GM12878 (cell line): ENCODE measurements at regions not wholly inside any gene's neighbourhood (a gene's known extent, or its start where the extent isn't known, plus 50 kb on each side); places are given as distances from the start of the nearest gene placed in this dataset.

Experiments
- ATAC-seq: fragments of 200-7000 bp; cut with Tn5 transposase; 3 replicates; pipeline ENCODE4 v1.9.1; 2020; ENCODE audit warnings: mild to moderate bottlenecking, moderate library complexity
- BruUV-seq: library from RNA; stranded (reverse); fragments of 400-500 nt; replicated peaks from 2 replicates; lab custom pipeline; 2021; lab: Mats Ljungman, UMichigan
- CTCF ChIA-PET: fragments of 300-600 bp; sonication (Branson Sonifier 250); formaldehyde crosslinking; extraction: SDS; loops from one replicate; lab custom pipeline; 2021; ENCODE audit warnings: inconsistent platforms; lab: Yijun Ruan, JAX
- POLR2A ChIA-PET: fragments of 350-600 bp; formaldehyde crosslinking; extraction: SDS; loops from one replicate; lab custom pipeline; 2021; ENCODE audit warnings: inconsistent platforms; lab: Charles Lee
- RAD21 ChIA-PET: fragments of 300-600 bp; sonication (Branson Sonifier 250); formaldehyde crosslinking; loops from one replicate; lab custom pipeline; 2023; ENCODE audit warnings: antibody characterized with exemption; ENCODE audit not compliant: unreplicated experiment; lab: Charles Lee
- SMC1A ChIA-PET: fragments of 300-600 bp; sonication (Branson Sonifier 250); formaldehyde crosslinking; loops from one replicate; lab custom pipeline; 2023; ENCODE audit not compliant: unreplicated experiment, uncharacterized antibody; lab: Charles Lee
- DNase-seq: peaks from one replicate; pipeline ENCODE4 v3.0.0-alpha.2; 2011; ENCODE audit warnings: low read depth, low spot score
- FAIRE-seq: peaks from 3 replicates; lab custom pipeline; 2011; peaks lifted over from hg19 to GRCh38; lab: Jason Lieb, UNC
- H2AFZ ChIP-seq: 2 replicates; pipeline ENCODE4 v1.6.0; 2011; ENCODE audit warnings: low read depth, low read length, control low read depth; ENCODE audit not compliant: control insufficient read depth
- H3K27ac ChIP-seq: 2 replicates; pipeline ENCODE4 v1.5.1; 2011; ENCODE audit warnings: control low read depth; ENCODE audit not compliant: control insufficient read depth, insufficient read depth
- H3K27me3 ChIP-seq, 2 experiments: replicated peaks in 1 of 2; 2 replicates each; pipeline versions ENCODE4 v1.6.0 to v1.6.1; 2011; ENCODE audit warnings: low read length in 1 of 2; ENCODE audit not compliant: control insufficient read depth in 2 of 2, insufficient read depth in 2 of 2
- H3K36me3 ChIP-seq, 2 experiments: 2 replicates each; pipeline ENCODE4 v1.5.1; 2011; ENCODE audit warnings: low read length in 1 of 2; ENCODE audit not compliant: control insufficient read depth in 2 of 2, insufficient read depth in 2 of 2
- H3K4me1 ChIP-seq: 2 replicates; pipeline ENCODE4 v1.6.1; 2011; ENCODE audit warnings: mild to moderate bottlenecking, low read length, moderate library complexity, mixed read lengths; ENCODE audit not compliant: control insufficient read depth, insufficient read depth
- H3K4me2 ChIP-seq: 2 replicates; pipeline ENCODE4 v1.6.0; 2011; ENCODE audit warnings: control low read depth; ENCODE audit not compliant: control insufficient read depth, insufficient read depth
- H3K4me3 ChIP-seq: fragments of 200-600 bp; sonication (generic); 2 replicates; pipeline ENCODE4 v1.5.1; 2016
- H3K79me2 ChIP-seq: 2 replicates; pipeline ENCODE4 v1.6.0; 2011; ENCODE audit warnings: low read length; ENCODE audit not compliant: control insufficient read depth, insufficient read depth
- H3K9ac ChIP-seq: 2 replicates; pipeline ENCODE4 v1.8.0; 2011; ENCODE audit warnings: low read length, control low read depth, mixed read lengths; ENCODE audit not compliant: control insufficient read depth, insufficient read depth
- H3K9me3 ChIP-seq: replicated peaks from 3 replicates; pipeline ENCODE4 v1.5.1; 2011; ENCODE audit warnings: mild to moderate bottlenecking, low read length; ENCODE audit not compliant: control insufficient read depth, insufficient read depth
- H4K20me1 ChIP-seq: 2 replicates; pipeline ENCODE4 v1.6.0; 2011; ENCODE audit not compliant: control insufficient read depth, insufficient read depth
- CEBPZ ChIP-seq: fragments of 150-350 bp; IDR thresholded peaks from 2 replicates; pipeline ENCODE4 v1.6.1; 2016; ENCODE audit warnings: low read depth, low read length
- JUNB ChIP-seq: IDR thresholded peaks from 2 replicates; pipeline ENCODE4 v1.6.1; 2016; ENCODE audit warnings: antibody characterized with exemption, mild to moderate bottlenecking
- MXI1 ChIP-seq: fragments of 150-350 bp; IDR thresholded peaks from 2 replicates; pipeline ENCODE4 v1.6.1; 2011; ENCODE audit warnings: low read depth, mild to moderate bottlenecking, inconsistent platforms, low read length, improper control_type of control experiment
- NR2C1 ChIP-seq: fragments of 450-650 bp; IDR thresholded peaks from 2 replicates; pipeline ENCODE4 v1.6.1; 2017; ENCODE audit warnings: antibody characterized with exemption, mild to moderate bottlenecking, moderate library complexity
- SKIL ChIP-seq: fragments of 450-650 bp; IDR thresholded peaks from 2 replicates; pipeline ENCODE4 v1.6.1; 2017; ENCODE audit warnings: mild to moderate bottlenecking, low read depth, inconsistent platforms; ENCODE audit not compliant: poor library complexity, severe bottlenecking
- TCF3 ChIP-seq: IDR thresholded peaks from 2 replicates; pipeline ENCODE4 v1.6.1; 2012; ENCODE audit warnings: low read depth, mild to moderate bottlenecking, low read length, borderline replicate concordance; ENCODE audit not compliant: insufficient read depth
- ZBED1 ChIP-seq: IDR thresholded peaks from 2 replicates; pipeline ENCODE4 v1.6.1; 2016; ENCODE audit warnings: borderline replicate concordance
- ZBTB11 ChIP-seq: fragments of 450-650 bp; formaldehyde crosslinking; IDR thresholded peaks from 2 replicates; pipeline ENCODE4 v1.5.0; 2022; ENCODE audit warnings: mild to moderate bottlenecking, missing genetic modification characterization
- WGBS: methylation state at CpG from one replicate; pipeline ENCODE4 v1.1.6; 2016; ENCODE audit warnings: low lambda C conversion rate; ENCODE audit not compliant: insufficient replicate concordance, insufficient coverage; ENCODE audit errors: missing lambda C conversion rate; 5-methylcytosine and 5-hydroxymethylcytosine counted together
- in situ Hi-C: fragments of 300-500 bp; cut with MboI; formaldehyde crosslinking; loops from 9 replicates; pipeline ENCODE4 v1.14.3; 2018; ENCODE audit warnings: mixed read lengths
- intact Hi-C: fragments of 100-400 bp; cut with micrococcal nuclease; formaldehyde crosslinking; loops from one replicate; pipeline ENCODE4 v1.14.2; 2022; ENCODE audit not compliant: unreplicated experiment

- in situ Hi-C loops (no loop called here), intact Hi-C loops (no loop called here)
- no TSS peak for BruUV-seq
- ChIA-PET POLR2A (no interaction called here), CTCF (no interaction called here), SMC1A (no interaction called here), RAD21 (no interaction called here)
- Histone ChIP-seq H4K20me1 (no peaks in the 10 kb centered on the region), H3K27me3 (no peaks in the 10 kb centered on the region; a peak in 1 of 4 replicates), H3K4me2 (no peak overlapping the region), H3K27ac (no peak overlapping the region), H2AFZ (no peak overlapping the region), H3K36me3 (no peaks in the 10 kb centered on the region), H3K79me2 (no peaks in the 10 kb centered on the region), H3K4me3 (no peak overlapping the region), H3K9ac (no peak overlapping the region)
- no peak for FAIRE-seq
- no peak for DNase-seq
- ATAC-seq: no peak
- WGBS: 32% methylated on average over 5 of the region's 5 CpGs
- no peak for TF ChIP-seq TCF3
- TF ChIP-seq, all 136 proteins: peak for 0
- Histone ChIP-seq H3K4me1 (no peaks in the 10 kb centered on the region), H3K9me3 (no peaks in the 10 kb centered on the region)
Measured at GRCh38 chr1:162944974-162945674, 84.1 kb upstream of the CCDC190 start.

GRCh38 chr1:162943622-162944021, 82.6 kb upstream of the CCDC190 start:
- POLR2A ChIA-PET: no interaction called here
- no peak for FAIRE-seq
- TF ChIP-seq CEBPZ: no peak
- no peak for TF ChIP-seq MXI1
- TF ChIP-seq ZBTB11 (CRISPR knock-in tag): no peak
- no peak for TF ChIP-seq JUNB
- TF ChIP-seq NR2C1: no peak
- no peak for TF ChIP-seq SKIL
- TF ChIP-seq ZBED1: no peak

More at GRCh38 chr1:162943622-162944021, 82.6 kb upstream of the CCDC190 start:
- RAD21 ChIA-PET: no interaction called here
- Histone ChIP-seq H2AFZ (no peak overlapping the region), H3K4me2 (no peak overlapping the region), H3K27me3 (no peaks in the 10 kb centered on the region; a peak in 1 of 4 replicates), H4K20me1 (no peaks in the 10 kb centered on the region), H3K36me3 (no peaks in the 10 kb centered on the region), H3K9me3 (no peaks in the 10 kb centered on the region), H3K79me2 (no peaks in the 10 kb centered on the region), H3K4me3 (no peak overlapping the region), H3K9ac (no peak overlapping the region), H3K4me1 (no peaks in the 10 kb centered on the region), H3K27ac (no peak overlapping the region)
- intact Hi-C loops (no loop called here), in situ Hi-C loops (no loop called here)
- no peak for ATAC-seq
- BruUV-seq: no TSS peak
- SMC1A ChIA-PET: no interaction called here
- CTCF ChIA-PET: no interaction called here
- no peak for DNase-seq
